Sciatic nerve (tissue), 2 donors: ENCODE measurements at regions not wholly inside any gene's neighbourhood (a gene's known extent, or its start where the extent isn't known, plus 50 kb on each side); places are given as distances from the start of the nearest gene placed in this dataset.
"Not testable (repeated sequence)": the region's sequence is repeated elsewhere in the genome, so short reads cannot be mapped to it uniquely, and the experiment has no call there.

Source experiments
- ATAC-seq: fragments of 200-7000 bp; cut with Tn5 transposase; one replicate; pipeline ENCODE4 v1.9.1; 2020; ENCODE audit warnings: mild to moderate bottlenecking, moderate library complexity
- DNase-seq: peaks from one replicate; pipeline ENCODE4 v3.0.0-alpha.2; 2020; ENCODE audit warnings: low spot score
- intact Hi-C: fragments of 100-400 bp; cut with DNase I; formaldehyde crosslinking; loops from one replicate; pipeline ENCODE4 v1.14.2; 2022
- donor health status: DM: no; HTN: no; CAD: no.
- donor health status: DM: no; HTN: no; CAD: no.

DNA sequence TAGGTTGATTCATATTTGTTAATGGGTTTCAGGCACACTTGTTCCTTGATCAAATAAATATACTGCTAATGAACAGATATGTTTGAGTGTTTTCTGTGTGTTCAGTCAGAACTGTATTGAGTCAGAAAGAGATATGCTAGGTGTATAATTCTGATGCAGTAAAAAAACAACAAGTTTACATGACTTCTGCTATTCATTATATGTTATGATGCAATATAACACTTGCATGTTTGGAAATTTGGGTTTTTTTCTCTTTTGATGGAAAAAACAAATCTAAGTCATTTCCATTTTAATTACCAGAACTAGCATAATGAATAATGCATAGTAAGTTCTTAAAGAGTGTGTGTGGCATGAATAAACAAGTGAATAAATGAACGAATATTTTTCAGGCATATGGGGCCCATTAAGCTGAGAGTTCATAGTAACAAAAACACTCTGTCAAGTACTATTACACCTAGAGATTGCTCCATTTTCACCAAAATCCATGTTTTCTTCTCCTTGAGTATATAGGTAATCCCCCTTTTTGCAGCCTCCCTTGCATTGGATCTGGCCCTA is 208.3 kb upstream of the NT5E start:
- intact Hi-C loops = no loop called here
- ATAC-seq (no peak), DNase-seq (no peak)

DNA sequence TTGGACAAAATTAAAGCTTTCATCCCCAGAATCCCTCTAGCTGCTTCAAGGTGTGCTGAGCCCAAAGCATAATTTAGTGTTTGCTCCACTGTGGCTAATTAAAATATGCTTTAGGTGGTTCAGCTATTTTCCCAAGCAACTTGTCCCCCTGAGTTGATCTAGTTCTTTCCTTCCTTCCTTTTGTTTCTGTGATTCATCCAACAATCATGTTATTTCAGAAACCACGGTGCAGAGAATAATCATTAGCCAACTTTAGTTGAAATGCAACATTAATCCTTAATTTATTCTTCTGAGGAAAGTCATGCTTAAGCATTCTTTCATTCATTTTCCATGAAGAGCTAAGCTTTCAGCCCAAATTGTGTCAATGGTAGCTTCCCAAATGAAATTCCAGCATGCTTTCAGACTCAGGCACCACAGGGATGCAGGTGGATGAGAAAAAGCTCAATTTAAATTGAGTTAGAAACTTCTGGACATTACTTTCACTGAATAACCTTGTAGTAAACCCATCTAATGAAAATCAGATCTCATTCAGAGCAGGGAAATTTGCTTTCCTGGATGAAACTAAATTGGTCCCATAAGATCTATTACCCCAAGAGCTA is 209.0 kb upstream of the NT5E start:
- intact Hi-C loops = no loop called here
- DNase-seq (no peak), ATAC-seq (no peak)

DNA sequence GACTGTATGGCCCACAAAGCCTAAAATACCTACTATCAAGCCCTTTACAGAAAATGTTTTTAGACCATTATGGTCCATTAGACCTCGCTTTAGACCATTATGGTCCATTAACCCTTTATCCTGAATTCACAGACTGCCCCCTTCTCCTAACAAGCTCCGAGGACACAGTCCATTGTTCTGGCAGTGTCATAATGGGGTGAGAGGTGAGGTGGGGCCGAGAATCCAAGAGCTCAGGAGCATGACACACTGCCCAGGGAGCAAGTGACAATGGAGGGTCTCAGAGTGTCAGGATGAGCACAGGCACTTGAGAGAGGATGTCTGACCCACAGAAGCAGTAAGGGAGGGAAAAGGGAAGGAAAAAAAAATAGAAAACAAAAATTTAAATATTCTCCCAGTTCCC is 212.4 kb upstream of the NT5E start:
- intact Hi-C loops = no loop called here
- no peak for ATAC-seq
- DNase-seq = no peak

GRCh38 chr6:85236636-85237035 is 213.2 kb upstream of the NT5E start:
- no peak for DNase-seq
- ATAC-seq = no peak
- intact Hi-C loops = no loop called here

- intact Hi-C loops, DNase-seq, ATAC-seq: not testable (repeated sequence)
These were observed 222.5 kb upstream of the NT5E start for GRCh38 chr6:85227345-85227744.

DNA sequence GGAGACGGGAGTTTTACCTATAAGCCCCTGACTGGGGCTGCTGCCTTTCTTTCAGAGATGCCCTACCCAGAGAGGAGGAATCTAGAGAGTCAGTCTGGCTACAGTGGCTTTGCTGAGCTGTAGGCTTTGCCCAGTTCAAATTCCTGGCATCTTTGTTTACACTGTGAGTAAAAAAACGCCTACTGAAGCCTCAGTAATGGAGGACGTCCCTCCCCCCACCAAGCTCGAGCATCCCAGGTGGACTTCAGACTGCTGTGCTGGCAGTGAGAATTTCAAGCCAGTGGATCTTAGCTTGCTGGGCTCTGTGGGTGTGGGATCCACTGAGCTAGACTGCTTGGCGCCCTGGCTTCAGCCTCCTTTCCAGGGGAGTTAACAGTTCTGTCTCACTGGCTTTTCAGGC is 237.1 kb upstream of the NT5E start:
- ATAC-seq, intact Hi-C loops, DNase-seq: not testable (repeated sequence)

GRCh38 chr6:85195243-85195642 is 254.6 kb upstream of the NT5E start:
- ATAC-seq (no peak), DNase-seq (no peak)
- intact Hi-C loops = no loop called here

DNA sequence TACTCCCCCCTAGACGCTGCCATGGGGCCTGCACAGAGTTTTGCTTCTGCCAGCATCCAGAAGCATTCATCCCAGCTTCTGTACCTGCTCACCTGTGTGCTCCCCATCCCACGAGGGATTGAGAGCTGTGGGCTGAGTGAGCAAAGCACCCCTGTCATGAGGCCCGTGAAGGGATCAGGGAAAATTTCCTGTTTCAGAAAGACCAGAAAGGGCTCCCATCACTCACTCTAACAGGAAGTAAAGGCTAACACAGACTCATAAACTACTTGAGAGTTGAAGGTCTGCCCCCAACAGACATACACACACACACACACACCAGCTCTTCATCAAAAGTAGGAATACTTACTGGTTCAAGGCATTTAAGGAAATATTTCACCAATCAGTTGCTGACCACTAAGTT is 256.5 kb upstream of the NT5E start:
- no peak for DNase-seq
- intact Hi-C loops = no loop called here
- ATAC-seq = peak; percentile 12

GRCh38 chr6:85192596-85192995 is 257.3 kb upstream of the NT5E start:
- DNase-seq (no peak), ATAC-seq (peak; percentile 25)
- intact Hi-C loops = no loop called here

DNA sequence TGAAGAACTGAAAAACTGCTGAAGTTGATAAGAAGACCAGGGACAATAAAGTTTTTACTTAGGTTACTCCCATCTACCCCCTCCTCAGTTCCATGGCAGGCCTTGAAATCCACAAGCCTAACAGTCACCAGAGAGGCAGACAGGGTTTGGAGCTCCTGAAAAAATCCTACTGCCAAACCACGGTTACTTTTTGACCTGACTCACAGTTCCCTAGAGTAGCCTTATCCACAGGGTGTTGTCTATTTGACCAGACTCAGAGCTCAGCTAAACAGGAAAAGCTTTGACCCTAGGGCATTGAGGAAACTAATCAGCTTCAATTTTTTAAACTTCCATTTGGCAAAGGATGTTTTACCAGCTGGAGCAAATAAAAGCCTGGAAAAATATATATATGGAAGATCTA is 257.7 kb upstream of the NT5E start:
- DNase-seq = no peak
- peak; percentile 85 for ATAC-seq
- intact Hi-C loops = no loop called here

DNA sequence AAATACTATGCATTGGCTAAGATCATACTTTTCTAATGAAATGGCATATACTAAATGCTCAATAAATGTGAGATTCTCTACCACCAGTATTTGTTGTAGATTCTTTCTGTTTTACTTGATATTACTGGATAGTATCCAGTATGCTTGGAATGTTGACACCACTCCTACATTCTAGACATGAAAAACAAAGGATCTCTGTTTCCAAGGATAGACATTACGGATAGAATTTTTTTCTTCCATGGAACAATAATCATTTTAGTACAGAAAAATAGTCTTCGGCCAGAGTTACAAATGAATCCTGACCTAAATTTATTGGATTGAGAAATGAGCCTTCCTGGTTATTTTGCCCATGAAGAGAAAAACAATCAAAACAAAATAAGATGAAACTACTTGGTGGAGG is 258.2 kb upstream of the NT5E start:
- ATAC-seq (peak; percentile 73), DNase-seq (no peak)
- intact Hi-C loops = no loop called here

DNA sequence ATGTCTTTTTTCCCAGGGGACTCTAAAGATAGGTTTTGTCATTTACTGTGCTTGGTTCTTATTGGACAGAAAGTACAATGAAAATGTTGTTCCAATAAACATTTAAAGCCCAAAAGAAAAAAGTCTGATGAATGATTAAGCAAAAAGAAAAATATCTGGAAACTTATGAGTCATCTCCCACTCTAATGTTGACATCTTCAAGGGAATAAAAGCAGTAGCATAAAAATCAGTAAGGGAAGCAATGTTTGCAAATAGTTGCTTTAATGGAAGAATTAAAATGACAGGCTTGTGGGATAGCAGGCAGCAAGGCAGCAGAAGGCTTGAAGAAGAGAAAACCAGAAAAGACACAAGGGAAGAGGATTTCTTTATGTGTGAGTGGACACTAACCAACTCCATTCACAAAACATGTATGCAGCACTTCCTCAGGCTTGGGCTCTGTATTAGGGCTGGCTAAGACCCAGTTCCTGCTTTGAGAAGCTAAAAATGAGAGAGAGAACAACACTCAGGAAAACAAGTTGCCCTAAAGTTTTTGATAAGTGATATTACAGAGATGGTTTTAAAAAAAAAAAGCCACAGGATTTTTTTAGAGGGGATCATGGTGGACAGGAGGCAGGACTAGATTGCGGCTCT is 263.2 kb upstream of the NT5E start:
- ATAC-seq (peak; percentile 68), DNase-seq (no peak)
- intact Hi-C loops = no loop called here

DNA sequence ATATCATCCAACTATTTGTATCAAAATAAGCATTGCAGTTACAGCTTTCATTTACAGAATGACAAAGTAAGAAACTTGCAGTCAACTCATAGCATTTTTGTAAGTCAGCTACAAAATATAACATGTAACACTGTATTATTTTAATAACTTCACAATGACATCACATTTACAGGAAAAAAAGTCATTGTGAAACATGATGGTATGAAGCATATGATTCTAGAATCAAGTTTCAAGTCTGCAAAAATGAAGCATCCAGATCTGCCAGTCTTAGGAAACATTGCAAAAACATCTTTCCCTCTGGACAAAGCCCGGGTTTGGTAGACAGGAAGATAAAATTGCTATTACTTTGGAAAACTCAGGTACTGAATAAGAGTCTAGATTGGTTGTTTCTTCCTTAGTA is 263.9 kb upstream of the NT5E start:
- peak; percentile 58 for ATAC-seq
- intact Hi-C loops = no loop called here

GRCh38 chr6:85183841-85184240 is 266.0 kb upstream of the NT5E start:
- intact Hi-C loops = no loop called here
- ATAC-seq = no peak
- no peak for DNase-seq

More for the DNA sequence above, 263.9 kb upstream of the NT5E start:
- DNase-seq = no peak

DNA sequence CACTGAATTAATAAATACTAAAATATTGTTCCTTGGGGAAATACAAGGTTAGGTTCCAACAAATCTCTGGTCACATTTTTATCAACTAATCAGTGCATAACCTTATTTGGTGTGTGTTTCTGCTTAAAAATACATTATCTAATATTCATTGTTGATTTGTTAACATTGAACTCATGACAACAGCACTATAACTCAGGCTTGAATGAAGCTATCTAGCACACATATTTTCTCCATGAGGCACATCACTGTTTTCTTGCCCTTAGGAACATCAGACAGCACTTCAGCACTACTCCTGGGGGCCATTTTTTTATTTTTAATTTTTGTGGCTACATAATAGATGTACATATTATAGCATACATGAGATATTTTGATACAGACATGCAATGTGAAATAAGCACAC is 277.2 kb upstream of the NT5E start:
- ATAC-seq = no peak
- intact Hi-C loops = no loop called here
- DNase-seq = no peak

GRCh38 chr6:85172161-85172560 is 277.7 kb upstream of the NT5E start:
- intact Hi-C loops = no loop called here
- no peak for DNase-seq
- no peak for ATAC-seq

GRCh38 chr6:85169189-85169588 is 280.7 kb upstream of the NT5E start:
- intact Hi-C loops = no loop called here
- ATAC-seq (no peak), DNase-seq (no peak)

GRCh38 chr6:85168146-85168545 is 281.7 kb upstream of the NT5E start:
- ATAC-seq (no peak), DNase-seq (no peak)
- intact Hi-C loops = no loop called here

- DNase-seq (no peak), ATAC-seq (no peak)
- intact Hi-C loops = no loop called here
These were observed 283.7 kb upstream of the NT5E start for GRCh38 chr6:85166114-85166741.
